Amniotic stem cell (primary cell): ENCODE measurements at regions not wholly inside any gene's neighbourhood (a gene's known extent, or its start where the extent isn't known, plus 50 kb on each side); places are given as distances from the start of the nearest gene placed in this dataset.

Source experiments
- DNase-seq: peaks from one replicate; lab custom pipeline; 2025; lab: John Stamatoyannopoulos, UW

GRCh38 chr5:141800617-141801016 is 77.6 kb downstream of the PCDH1 start:
- no peak for DNase-seq

- DNase-seq: no peak
These were observed 78.6 kb downstream of the PCDH1 start for GRCh38 chr5:141799507-141800167.

- no peak for DNase-seq
These were observed 80.8 kb downstream of the PCDH1 start for GRCh38 chr5:141797425-141797824.

DNA sequence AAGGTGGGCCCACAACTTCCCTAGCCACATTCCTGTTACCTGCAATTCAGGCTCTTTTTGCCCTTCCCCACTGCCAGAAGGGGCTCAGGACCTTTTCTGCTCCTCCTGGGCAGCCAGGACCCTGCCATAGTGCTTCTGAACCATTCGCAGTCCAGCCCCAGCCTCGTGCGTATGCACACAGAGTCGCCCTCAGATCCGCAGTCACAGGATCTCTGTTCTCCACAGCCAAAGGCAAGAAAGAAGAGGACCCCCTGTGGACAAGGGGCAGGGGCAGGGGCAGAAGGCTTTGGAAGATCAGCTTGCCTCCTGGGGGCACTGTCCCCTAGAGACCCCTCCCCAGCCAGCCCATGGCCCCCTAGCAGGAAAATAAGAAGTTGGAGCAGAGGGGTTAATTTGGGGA is 82.8 kb downstream of the PCDH1 start:
- DNase-seq: no peak

DNA sequence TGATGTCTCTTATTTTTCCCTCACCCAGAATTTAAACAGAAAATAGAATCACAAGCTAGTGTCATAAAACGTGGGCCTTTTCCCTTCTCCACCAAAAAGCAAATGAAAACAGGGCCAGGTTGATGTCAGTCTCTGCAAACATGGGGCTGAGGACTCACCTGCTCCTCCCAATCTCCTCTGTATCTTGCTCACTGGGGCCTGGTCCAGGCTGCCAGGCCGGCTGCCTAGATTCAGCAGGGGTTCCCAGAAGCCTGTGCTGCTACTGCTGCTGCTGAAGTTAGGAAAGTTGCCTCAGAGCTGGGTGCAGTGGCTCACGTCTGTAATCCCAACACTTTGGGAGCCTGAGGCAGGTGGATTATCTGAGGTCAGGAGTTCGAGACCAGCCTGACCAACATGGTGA is 84.3 kb downstream of the PCDH1 start:
- DNase-seq: no peak

- DNase-seq: no peak
These were observed 84.8 kb downstream of the PCDH1 start for GRCh38 chr5:141793403-141793802.

DNA sequence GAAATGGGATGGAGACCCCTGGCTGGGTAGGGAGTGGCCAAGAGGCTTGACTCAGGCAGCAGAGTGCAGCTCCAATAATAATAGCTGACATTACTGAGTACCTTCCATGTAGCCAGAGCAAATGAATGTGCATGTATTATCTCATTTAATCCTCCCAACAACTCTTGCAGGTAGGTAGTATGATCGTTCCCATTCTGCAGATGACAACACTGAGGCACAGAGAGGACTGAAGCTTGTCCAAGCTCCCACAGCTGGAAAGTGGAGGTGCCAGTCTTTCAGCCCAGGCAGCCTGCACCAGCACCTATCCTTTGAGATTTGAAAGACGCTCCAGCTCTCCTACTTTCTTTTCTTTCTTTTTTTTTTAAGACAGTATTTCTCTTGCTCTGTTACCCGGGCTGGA is 87.6 kb downstream of the PCDH1 start:
- DNase-seq: no peak

- DNase-seq: no peak
These were observed 88.9 kb downstream of the PCDH1 start for GRCh38 chr5:141789330-141789729.

DNA sequence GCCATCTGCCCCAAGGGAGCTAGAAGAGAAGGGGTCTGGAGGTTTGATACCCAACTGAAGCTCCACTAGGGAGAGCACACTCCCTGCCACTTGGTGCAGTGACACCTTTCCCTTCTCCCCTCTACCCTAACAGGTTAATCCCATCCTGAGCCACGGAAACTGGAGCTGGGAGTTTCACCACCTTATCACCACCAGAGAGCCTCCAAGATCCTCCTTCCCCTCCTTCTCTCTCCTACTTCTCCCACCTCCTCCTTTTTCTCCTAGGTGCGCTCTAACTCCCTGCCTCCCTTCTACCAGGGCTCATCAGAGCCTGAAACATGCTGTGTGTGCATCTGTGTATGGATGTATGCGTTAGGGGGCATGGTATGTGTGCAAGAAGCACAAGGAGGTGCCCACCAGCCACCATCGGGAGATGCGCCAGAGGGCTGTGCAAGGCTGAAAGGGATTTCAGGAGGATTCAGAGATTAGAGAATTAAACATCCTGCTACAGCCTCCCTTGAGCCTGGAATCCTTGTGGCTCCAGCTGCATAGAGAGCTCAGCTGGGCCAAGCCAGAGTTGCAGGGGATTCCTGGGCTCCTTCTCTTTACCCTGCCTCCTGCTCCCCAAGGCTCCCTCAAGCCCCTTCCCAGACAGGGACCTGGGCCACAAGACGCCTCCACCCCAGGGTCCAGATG is 89.8 kb downstream of the PCDH1 start:
- no peak for DNase-seq

DNA sequence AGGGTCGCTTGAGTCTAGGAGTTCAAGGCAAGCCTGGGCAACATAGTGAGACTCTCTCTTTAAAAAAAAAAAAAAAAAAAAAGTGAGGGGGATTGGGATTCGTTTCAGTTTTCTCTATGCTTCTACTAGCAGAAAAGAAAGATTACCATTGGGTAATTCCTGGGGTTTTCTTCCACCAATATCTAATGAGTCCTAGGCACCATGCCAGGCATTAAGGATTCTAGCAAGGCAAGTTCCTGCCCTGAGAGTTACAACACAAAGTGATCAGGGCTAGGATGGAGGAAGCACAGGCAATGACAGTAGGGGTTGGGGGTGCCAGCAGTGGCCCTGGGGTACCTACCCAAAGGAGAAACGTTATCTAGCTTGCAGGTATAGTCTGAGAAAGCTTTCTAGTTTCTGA is 90.8 kb downstream of the PCDH1 start:
- DNase-seq: no peak

- no peak for DNase-seq
These were observed 91.5 kb downstream of the PCDH1 start for GRCh38 chr5:141786700-141787099.

- no peak for DNase-seq
These were observed 92.5 kb downstream of the PCDH1 start for GRCh38 chr5:141785711-141786110.

DNA sequence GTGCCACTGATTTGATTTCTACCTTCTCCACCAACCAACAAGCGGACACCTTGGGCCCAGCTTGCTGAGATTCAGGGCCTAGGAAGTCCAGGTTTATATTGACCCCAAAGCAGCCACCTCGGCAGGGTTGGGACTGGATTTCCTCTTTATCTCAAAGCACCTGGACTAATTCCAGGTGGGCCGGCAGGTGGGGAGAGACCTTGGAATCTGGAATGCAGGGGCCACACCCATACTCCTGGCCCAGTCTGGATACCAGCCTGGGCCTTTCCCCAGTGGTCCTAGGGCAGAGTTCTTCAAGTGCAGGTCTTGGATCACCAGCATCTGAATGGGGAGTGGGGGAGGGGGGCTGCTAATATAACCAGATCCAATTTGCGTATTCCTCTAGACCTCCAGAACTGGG is 93.1 kb downstream of the PCDH1 start:
- no peak for DNase-seq

GRCh38 chr5:141784529-141784928 is 93.7 kb downstream of the PCDH1 start:
- DNase-seq: no peak

DNA sequence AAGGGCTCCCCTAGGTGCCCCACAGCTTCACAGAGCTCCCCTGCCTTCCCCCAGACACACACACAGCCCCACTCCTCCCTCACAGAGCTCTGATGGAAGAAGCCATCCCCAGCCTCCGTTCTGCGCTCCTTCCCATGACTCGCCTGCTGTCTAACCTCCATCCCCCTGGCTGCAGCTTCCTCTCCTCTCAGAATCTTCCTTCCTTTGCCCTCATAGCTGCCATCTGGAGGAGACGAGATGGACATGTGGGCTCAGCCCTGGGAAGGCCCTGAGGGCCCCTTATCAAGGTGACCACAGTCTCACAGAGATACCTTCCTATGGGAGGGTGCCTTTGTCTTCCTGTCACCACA is 94.3 kb downstream of the PCDH1 start:
- no peak for DNase-seq

GRCh38 chr5:141783005-141783946 is 94.9 kb downstream of the PCDH1 start:
- DNase-seq: no peak

GRCh38 chr5:141781910-141782309 is 96.3 kb downstream of the PCDH1 start:
- DNase-seq: no peak

- DNase-seq: no peak
These were observed 97.0 kb downstream of the PCDH1 start for GRCh38 chr5:141780952-141781781.

- no peak for DNase-seq
These were observed 97.8 kb downstream of the PCDH1 start for GRCh38 chr5:141780240-141780951.

GRCh38 chr5:141779503-141779973 is 97.5 kb upstream of the ARAP3 start:
- no peak for DNase-seq

DNA sequence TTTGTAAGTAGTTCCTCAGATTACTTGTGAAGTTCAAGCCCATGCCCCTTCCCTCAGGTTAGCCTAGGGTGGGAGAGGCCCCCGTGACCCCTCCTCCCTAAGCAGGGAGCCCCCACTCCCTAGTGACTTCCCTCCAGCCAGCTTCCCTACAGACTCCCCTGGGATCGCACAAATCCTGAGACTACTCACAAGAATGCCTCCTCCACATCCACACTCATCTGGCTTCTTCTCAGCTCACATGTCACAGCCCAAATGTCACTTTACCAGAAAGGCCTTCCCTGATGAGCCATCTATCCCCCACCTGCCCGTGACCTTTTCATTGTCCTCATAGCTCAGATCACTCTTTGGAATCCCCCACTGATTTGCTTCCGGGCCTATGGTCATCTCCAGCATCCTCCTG is 96.7 kb upstream of the ARAP3 start:
- DNase-seq: no peak
